ENCODE measurements at regions not wholly inside any gene's neighbourhood (a gene's known extent, or its start where the extent isn't known, plus 50 kb on each side); places are given as distances from the start of the nearest gene placed in this dataset.

GRCh38 chr14:27234331-27234730, 636.5 kb upstream of the NOVA1 start:
- TF ChIP-seq CEBPB (IDR thresholded peaks at IDR 0.05) = no peak
- TF ChIP-seq EGR1 (IDR thresholded peaks at IDR 0.05) = no peak
- TF ChIP-seq TEAD4 (IDR thresholded peaks at IDR 0.05) = no peak
- TF ChIP-seq USF1 (IDR thresholded peaks at IDR 0.05) = no peak
- TF ChIP-seq REST (IDR thresholded peaks at IDR 0.05; ENCODE audit: low read depth) = no peak
- TF ChIP-seq MAX (IDR thresholded peaks at IDR 0.05) = no peak
- TF ChIP-seq FOXM1 (IDR thresholded peaks at IDR 0.05; ENCODE audit: borderline replicate concordance, low read depth) = no peak
- TF ChIP-seq YY1 (IDR thresholded peaks at IDR 0.05; ENCODE audit: low read depth) = no peak
- TF ChIP-seq EP300 (IDR thresholded peaks at IDR 0.05; ENCODE audit: borderline replicate concordance) = no peak
- TF ChIP-seq NFIC (IDR thresholded peaks at IDR 0.05) = no peak
- TF ChIP-seq RAD21 (IDR thresholded peaks at IDR 0.05; ENCODE audit: low read depth) = no peak
- no peak for TF ChIP-seq TAF1 (IDR thresholded peaks at IDR 0.05; ENCODE audit: low read depth)
- no peak for TF ChIP-seq TCF12 (IDR thresholded peaks at IDR 0.05; ENCODE audit: low read depth)
- TF ChIP-seq CREB1 (IDR thresholded peaks at IDR 0.05; ENCODE audit: low read depth) = no peak
- TF ChIP-seq ZBTB7A (IDR thresholded peaks at IDR 0.05; ENCODE audit: low read depth) = no peak

GRCh38 chr14:27236601-27237000, 638.8 kb upstream of the NOVA1 start:
- TF ChIP-seq TCF12 (IDR thresholded peaks at IDR 0.05; ENCODE audit: low read depth) (no peak), USF1 (IDR thresholded peaks at IDR 0.05) (no peak), TEAD4 (IDR thresholded peaks at IDR 0.05) (no peak), YY1 (IDR thresholded peaks at IDR 0.05; ENCODE audit: low read depth) (no peak), RAD21 (IDR thresholded peaks at IDR 0.05; ENCODE audit: low read depth) (no peak), EGR1 (IDR thresholded peaks at IDR 0.05) (no peak), CREB1 (IDR thresholded peaks at IDR 0.05; ENCODE audit: low read depth) (no peak), EP300 (IDR thresholded peaks at IDR 0.05; ENCODE audit: borderline replicate concordance) (no peak), REST (IDR thresholded peaks at IDR 0.05; ENCODE audit: low read depth) (no peak), ZBTB7A (IDR thresholded peaks at IDR 0.05; ENCODE audit: low read depth) (no peak), CEBPB (IDR thresholded peaks at IDR 0.05) (no peak), MAX (IDR thresholded peaks at IDR 0.05) (no peak), FOXM1 (IDR thresholded peaks at IDR 0.05; ENCODE audit: borderline replicate concordance, low read depth) (no peak), NFIC (IDR thresholded peaks at IDR 0.05) (no peak), TAF1 (IDR thresholded peaks at IDR 0.05; ENCODE audit: low read depth) (no peak)

GRCh38 chr14:27242874-27243273, 645.0 kb upstream of the NOVA1 start:
- no peak for TF ChIP-seq MAX (IDR thresholded peaks at IDR 0.05)
- TF ChIP-seq TEAD4 (IDR thresholded peaks at IDR 0.05) = no peak
- no peak for TF ChIP-seq EGR1 (IDR thresholded peaks at IDR 0.05)
- no peak for TF ChIP-seq CREB1 (IDR thresholded peaks at IDR 0.05; ENCODE audit: low read depth)
- TF ChIP-seq CEBPB (IDR thresholded peaks at IDR 0.05) = no peak
- no peak for TF ChIP-seq YY1 (IDR thresholded peaks at IDR 0.05; ENCODE audit: low read depth)
- TF ChIP-seq RAD21 (IDR thresholded peaks at IDR 0.05; ENCODE audit: low read depth) = no peak
- no peak for TF ChIP-seq REST (IDR thresholded peaks at IDR 0.05; ENCODE audit: low read depth)
- no peak for TF ChIP-seq TCF12 (IDR thresholded peaks at IDR 0.05; ENCODE audit: low read depth)
- TF ChIP-seq USF1 (IDR thresholded peaks at IDR 0.05) = no peak
- no peak for TF ChIP-seq ZBTB7A (IDR thresholded peaks at IDR 0.05; ENCODE audit: low read depth)
- TF ChIP-seq FOXM1 (IDR thresholded peaks at IDR 0.05; ENCODE audit: borderline replicate concordance, low read depth) = no peak
- no peak for TF ChIP-seq TAF1 (IDR thresholded peaks at IDR 0.05; ENCODE audit: low read depth)
- no peak for TF ChIP-seq NFIC (IDR thresholded peaks at IDR 0.05)
